SKM-1 treated with dmso at 0.1 percent for 144 hours (cell line): ENCODE measurements at regions not wholly inside any gene's neighbourhood (a gene's known extent, or its start where the extent isn't known, plus 50 kb on each side); places are given as distances from the start of the nearest gene placed in this dataset.
"Not testable (repeated sequence)": the region's sequence is repeated elsewhere in the genome, so short reads cannot be mapped to it uniquely, and the experiment has no call there.

Experiments
- DNase-seq: peaks from one replicate; lab custom pipeline; 2025; ENCODE audit not compliant: unreplicated experiment; lab: John Stamatoyannopoulos, UW

- DNase-seq, result no peak
Measured at GRCh38 chr3:159502986-159503385, 485.6 kb upstream of the IL12A start.

DNA sequence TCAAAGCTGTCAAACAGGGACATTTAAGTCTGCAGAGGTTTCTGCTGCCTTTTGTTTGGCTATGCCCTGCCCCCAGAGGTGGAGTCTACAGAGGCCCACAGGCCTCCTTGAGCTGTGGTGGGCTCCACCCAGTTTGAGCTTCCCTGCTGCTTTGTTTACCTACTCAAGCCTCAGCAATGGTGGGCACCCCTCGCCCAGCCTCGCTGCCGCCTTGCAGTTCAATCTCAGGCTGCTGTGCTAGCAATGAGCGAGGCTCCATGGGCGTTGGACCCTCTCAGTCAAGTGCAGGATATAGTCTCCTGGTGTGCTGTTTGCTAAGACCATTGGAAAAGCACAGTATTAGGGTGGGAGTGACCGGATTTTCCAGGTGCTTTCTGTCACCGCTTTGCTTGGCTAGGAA, 477.6 kb upstream of the IL12A start:
- DNase-seq, result not testable (repeated sequence)

DNA sequence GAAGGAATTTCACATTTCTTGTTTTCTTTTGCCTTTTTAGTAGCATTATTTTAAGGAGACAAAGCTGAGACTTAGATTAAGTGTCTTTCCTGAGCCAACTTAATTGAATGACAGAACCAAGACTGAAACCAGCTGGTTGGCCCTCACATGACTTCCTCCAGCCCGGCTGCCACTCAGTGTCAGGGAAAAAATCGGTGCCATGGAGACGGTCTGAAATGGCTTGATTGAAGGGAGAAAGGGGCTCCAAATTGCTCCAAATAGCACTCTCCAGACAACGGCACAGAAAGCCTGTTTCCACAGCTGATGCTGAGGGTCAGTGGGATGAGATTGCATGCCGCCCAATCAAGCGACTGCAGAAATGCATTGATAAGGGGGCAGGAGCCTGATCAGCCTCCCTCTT, 475.2 kb upstream of the IL12A start:
- DNase-seq, result no peak

- DNase-seq, result no peak
Measured at GRCh38 chr3:159513867-159514380, 474.7 kb upstream of the IL12A start.

GRCh38 chr3:159517105-159517504, 471.5 kb upstream of the IL12A start:
- DNase-seq, result no peak

DNA sequence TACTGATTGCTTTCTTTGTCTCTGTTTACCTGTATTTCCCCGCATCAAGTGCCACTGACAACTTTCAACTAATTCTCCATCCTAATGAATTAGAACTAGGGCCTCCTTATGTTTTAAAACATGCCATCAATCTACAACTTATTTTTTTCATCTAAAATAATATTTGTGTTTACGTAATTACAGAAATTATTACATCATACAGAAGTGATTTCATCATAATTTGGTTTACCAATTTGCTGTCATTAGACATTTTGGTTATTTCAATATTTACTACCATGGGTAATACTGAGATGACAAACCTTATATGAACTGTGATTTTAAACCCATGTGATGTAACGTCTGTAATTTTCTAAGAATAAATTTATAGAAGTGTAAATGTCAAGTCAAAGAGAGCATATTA, 468.0 kb upstream of the IL12A start:
- DNase-seq, result no peak

GRCh38 chr3:159522276-159522675, 466.4 kb upstream of the IL12A start:
- no peak for DNase-seq

DNA sequence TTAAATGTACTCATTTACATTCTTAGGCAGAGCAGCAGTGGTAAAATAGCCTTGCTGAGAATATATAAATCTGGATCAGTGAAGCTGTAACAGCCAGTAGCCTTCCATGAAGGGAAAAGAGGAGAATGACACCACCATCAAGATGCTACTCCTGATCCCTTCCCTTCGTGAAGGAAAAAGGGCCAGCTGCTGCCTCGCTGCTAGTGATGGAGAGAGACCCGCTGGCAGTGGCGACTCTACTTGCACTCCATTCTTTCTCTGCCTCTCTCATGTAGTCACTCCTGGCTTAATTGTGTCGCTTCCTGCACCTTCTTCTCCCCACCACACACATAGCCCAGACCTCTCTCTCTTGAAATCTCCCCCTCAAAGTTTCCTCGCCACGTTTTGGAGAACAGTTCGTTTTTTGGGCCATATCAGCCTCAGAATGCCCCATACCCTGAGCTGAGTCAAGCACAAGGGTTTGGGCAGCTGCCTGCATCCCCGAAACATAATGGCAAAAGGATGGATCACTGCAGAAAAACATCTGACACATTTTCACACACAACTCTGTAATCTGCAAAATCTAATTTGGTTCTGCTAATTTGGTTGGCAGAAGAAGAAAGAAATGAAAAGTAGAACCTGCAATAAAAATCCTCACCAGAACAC, 460.3 kb upstream of the IL12A start:
- no peak for DNase-seq

DNA sequence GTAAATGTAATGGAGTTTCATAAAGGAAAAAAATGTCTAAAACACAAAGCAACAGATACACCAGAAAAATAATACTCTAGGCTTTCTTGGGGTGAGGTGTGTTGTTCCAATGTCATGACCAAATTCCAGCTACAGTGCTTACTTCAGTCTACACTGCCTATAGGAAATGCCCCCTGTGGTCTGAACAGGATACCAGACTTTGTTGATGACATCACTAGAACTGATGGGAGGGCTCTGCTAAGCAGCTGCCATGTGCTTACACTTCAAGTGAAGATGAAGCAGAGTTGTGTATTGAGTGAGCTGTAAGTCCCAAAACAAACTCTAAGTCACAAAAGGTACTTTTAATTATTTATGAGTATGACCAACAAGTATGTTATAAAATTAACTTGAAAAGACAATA, 456.1 kb upstream of the IL12A start:
- DNase-seq, result no peak

DNA sequence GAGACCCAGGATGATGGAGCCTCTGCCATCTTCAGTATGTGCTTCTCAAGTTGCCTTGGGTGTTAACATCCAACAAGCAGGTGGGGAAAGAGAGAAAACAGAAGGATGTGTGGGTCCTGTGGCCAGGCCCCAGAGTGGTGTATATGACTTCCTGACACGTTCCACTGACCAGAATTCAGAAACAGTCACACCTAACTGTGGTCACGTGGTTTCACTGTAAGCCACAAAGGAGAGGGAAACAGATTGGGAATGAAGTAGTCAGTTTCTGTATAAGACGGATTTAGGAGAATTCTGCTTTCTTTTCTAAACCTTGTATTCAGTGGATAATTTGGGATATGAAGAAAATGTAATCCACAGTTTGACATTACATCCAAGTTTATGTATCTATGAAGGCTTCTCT, 454.1 kb upstream of the IL12A start:
- DNase-seq, result no peak

DNA sequence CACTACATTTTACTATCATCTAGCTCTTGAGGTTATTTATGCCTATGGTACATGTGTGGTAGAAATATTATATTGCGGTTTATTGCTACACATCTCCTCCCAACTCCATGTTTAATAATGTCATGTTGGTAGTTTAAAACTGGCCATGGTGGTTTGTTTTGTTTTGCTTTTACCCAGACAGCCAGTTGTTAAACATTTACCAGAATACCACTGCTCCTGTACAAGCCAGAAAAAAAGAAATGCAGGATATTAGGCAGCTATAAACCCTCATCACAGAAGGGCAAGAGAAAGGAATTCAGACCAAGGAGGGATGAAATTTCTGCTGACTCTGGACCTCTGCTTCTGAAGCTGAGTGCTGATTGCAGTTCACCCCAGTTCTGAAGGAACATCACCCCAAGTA, 451.8 kb upstream of the IL12A start:
- no peak for DNase-seq

- DNase-seq, result no peak
Measured at GRCh38 chr3:159538507-159538906, 450.1 kb upstream of the IL12A start.

GRCh38 chr3:159540882-159541495, 447.6 kb upstream of the IL12A start:
- no peak for DNase-seq

DNA sequence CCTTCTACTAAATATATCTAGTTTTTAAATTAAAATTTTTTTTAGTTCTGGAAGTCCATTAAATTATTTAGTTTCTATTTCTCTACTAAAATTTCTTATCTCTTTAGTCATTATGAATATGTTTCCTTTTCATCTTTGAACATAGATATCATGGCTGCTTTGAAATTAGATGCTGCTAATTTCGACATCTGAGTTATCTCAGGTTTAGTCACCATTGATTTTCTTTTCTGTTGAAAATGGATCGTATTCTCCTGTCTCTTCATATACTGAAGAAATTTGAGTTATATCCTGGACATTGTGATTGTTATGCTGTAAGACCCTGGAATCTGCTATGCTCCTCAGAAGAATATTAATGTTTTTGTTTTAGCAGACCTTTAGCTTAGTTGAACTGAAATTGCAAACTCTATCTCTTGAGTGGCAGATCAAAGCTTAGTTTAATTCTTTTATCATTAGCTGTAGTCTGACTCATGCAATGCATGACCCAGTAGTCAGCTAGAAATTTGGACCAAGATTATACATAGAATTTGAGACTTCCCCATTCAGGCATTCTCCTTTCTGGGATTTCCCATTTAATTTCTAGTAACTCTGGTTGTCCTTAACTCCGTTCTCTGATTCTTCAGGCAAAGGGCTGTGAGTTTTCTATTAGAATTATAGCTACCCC, 439.8 kb upstream of the IL12A start:
- no peak for DNase-seq

GRCh38 chr3:159555205-159555604, 433.4 kb upstream of the IL12A start:
- DNase-seq, result no peak

- DNase-seq, result no peak
Measured at GRCh38 chr3:159559771-159560170, 428.9 kb upstream of the IL12A start.

GRCh38 chr3:159560214-159560979, 428.2 kb upstream of the IL12A start:
- DNase-seq, result no peak

DNA sequence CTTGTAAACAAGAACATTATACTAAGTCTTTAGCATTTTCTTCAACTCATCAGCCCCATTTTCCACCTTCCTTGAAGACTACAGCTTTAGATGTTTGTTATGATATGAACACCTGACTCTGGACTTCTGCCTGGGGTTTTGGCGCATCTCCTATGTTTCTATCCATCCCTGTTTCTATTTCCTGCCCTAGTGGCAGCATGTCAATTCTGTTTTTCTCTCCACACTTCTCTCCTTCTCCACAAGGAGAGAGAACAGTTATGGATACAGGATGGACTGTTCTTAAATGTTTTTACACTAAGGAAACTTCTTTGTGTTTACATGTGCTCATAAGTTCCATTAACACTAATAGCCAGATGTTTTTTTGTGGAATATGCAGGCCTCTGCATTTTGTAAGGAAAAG, 423.3 kb upstream of the IL12A start:
- no peak for DNase-seq

- DNase-seq, result no peak
Measured at GRCh38 chr3:159583662-159584061, 405.0 kb upstream of the IL12A start.

DNA sequence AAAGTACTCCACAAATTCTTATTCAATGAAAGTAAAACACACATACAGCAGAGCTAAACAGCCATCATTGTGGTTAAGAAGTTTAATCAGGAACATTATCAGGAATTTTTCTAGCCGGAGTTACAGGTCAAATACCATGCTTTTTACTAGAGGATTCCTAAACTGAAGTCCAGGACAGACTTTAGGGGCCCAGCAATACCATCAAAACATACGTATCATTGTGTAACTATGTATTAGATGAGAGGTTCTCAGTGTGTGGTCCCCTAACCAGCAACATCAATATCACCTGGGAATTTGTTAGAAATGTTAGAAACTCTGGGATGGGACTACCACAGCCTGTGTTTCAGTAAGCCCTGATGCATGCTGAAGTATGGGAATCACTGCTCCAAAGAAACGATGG, 404.2 kb upstream of the IL12A start:
- no peak for DNase-seq

GRCh38 chr3:159586571-159587202, 401.9 kb upstream of the IL12A start:
- DNase-seq, result no peak
